Stimulated activated CD4-positive, alpha-beta T cell treated with anti-CD3 and anti-CD28 coated beads, Interleukin-12 subunit alpha, Interleukin-12 subunit beta, amount 100 ng/mL, for 48 hours (primary cell): ENCODE measurements at regions not wholly inside any gene's neighbourhood (a gene's known extent, or its start where the extent isn't known, plus 50 kb on each side); places are given as distances from the start of the nearest gene placed in this dataset.

ENCODE experiments used
- DNase-seq, 3 donors: peaks; one replicate each; pipeline ENCODE4 v3.0.0-alpha.2; 2020; ENCODE audit warnings: low read depth in 2 of 3, low spot score in 1 of 3

DNA sequence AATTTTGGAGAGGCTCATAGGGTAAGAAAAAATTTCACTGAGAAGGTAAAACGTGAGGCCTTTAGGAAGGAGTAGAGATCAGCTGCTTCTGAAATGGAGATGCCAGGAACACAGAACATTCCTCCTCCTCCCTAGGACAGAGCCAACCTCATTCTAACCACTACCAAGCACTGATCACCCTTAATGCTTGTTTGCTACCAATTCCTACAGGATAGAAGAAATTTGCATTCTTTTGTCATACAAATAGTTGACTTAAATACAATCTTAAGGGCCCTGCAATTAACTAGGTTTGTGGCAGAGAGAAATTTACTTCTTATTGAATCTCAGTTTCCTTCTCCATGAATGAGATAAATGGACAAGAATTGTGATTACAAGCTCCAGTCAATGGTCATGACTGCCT, 780.2 kb upstream of the WWC1 start:
- DNase-seq, result no peak

GRCh38 chr5:167512111-167512510, 779.3 kb upstream of the WWC1 start:
- DNase-seq, result no peak

- no peak for DNase-seq
Observed at GRCh38 chr5:167513381-167513780, 778.1 kb upstream of the WWC1 start.

GRCh38 chr5:167514461-167514860, 777.0 kb upstream of the WWC1 start:
- DNase-seq, result no peak

DNA sequence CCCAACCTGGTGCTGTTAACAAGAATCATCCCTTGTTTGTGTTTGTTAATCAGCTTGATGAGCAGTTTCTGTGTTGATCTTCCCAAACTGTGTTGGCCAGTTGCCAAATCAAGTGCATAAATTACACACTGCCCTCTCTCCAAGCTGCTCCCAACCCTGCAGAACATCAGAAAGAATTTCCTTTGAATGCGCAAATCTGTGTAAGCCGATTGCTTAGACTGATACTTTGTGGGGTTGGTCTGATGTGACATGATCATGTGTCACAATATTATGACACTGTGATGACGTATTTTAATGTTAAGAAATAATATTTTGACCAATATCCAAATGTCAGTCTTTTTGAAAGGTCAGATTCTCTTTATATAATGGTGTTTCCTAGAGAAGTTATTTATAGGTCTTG, 766.4 kb upstream of the WWC1 start:
- no peak for DNase-seq

DNA sequence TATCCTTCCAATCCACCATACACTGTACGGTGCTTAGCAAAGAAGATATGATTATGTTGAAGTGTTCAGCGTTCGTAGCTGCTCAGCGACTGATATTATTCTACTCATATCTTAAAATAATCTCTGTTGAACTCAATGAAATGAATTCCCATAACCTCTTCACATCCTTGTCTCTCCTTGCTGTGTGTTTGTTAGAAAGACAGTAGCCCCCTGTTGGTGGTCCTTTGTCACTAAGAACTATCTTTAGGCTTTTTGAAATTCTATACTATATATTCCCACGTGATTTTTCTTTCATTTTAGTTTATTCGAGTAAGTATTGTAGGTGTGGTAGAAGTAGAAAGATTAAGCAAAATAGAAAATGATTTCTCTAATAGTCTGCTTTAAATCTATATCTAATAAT, 762.8 kb upstream of the WWC1 start:
- no peak for DNase-seq

DNA sequence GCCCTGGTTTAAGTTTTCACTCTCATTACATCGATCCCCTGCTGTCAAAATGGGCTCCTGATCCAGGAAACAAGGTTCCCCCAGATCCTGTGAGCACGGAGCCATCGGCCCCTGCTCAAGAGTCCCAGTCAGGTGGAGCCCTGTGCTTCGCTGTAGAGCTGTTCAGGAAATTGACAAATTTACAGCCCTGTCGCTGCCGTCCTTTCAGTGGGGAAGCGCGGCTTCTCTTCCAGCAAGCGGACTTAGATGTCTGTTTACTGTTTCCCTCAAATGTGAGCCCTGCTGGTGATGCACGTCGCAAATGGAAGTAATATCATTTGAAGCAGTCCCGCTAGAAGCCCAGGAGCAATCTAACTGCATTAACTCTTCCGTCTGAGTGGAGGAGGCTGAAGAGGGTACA, 760.9 kb upstream of the WWC1 start:
- DNase-seq, result no peak

DNA sequence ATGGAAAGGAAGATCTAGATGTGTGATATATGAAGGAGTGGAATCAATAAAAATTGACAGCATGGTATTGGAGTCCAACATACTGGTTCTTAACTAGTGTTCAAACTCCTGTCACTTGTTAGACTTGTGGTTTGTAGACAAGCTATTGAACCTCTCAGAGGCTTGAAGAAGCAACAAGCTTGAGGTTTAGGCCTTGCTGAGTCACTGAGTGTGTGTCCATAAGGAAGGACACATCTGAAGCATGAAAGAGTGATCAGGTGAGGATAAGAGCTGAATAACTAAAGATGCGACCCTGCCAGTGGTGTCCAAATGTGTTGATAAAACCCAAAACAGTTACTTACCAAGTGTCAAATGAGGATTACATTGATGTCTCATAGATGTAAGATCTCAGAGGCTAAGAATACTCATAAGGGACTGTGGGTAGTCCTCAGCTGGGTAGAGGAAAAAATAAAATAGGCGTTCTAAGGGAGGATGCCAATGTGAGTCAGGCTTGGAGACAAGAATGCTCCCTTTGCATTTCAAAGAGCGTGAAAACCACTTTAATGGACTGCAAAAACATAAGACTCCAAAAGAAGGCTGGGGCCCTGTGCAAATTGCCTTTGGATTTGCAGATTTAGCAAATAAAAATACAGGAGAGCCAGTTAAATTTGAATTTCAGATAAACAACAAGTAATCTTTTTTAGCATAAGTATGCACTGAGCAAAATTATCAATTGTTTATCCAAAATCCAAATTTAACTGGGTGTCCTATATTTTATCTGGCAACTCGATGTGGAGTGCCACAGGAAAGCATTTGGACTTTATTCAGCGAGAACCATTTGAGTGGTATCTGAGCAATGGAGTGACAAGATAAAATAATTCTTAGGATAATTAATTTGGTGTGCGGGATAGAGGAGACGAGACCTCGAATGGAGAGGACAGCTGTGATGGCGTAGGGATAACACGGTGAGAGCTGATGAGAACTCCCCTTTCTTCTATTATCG, 757.3 kb upstream of the WWC1 start:
- DNase-seq, result no peak

GRCh38 chr5:167539747-167540146, 751.7 kb upstream of the WWC1 start:
- DNase-seq, result no peak

- DNase-seq, result no peak
Observed at GRCh38 chr5:167546270-167546669, 745.2 kb upstream of the WWC1 start.

DNA sequence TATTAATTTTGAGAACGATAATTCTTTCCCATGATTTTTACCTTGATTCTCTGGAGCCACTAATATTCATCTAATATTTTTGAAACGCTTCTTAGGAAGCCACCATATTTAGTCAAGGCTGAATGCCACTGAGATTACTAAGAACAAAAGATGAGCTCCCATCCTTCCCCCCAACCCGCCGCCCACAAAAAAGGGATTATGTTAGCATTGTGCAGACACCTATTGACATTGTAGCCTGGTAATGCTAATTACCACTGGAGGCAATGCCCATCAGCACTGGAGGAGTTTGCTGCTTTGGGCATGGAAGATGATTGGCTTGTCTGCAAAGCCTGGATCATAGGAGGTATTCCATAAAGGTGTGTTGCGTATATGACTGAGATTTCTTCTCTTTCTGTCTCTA, 739.1 kb upstream of the WWC1 start:
- DNase-seq, result no peak

DNA sequence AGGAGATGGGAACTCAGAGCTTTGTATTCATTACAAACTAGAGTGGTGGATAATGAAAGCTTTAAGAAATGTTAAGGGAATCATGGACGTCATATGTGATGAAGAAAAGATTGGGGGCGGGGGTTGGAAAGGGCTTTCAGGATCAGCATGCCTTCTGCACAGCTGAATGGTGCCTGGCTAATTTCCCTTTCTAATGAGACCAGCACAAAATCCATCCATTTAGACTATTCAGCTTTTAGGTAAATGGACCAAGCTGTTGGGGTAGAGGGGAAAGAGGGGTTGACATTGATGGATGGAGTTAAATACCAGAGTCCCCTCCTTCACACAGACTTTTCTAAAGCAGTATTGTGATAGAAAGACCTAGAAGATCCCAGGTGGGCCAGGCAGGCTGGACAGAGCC, 737.9 kb upstream of the WWC1 start:
- no peak for DNase-seq

GRCh38 chr5:167554564-167555290, 736.7 kb upstream of the WWC1 start:
- no peak for DNase-seq

- DNase-seq, result no peak
Observed at GRCh38 chr5:167555565-167556166, 735.8 kb upstream of the WWC1 start.

DNA sequence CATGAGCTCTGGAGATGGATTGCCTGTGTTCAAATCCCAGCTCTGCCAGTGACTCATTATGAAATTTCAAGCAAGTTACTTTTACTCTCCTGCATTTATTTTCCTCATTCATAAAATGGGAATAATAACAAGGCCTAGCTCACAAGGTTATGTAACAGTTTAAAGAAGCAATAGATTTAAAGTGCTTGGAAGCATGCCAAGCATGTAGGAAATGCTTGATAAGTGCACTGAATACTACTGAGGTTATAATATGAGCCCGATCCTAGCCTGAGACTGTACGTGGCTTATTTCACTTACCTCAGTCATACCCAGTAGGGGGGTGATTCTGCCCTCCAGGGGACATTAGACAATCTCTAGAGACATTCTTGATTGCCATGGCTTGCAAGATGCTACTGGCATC, 734.1 kb upstream of the WWC1 start:
- DNase-seq, result no peak

- no peak for DNase-seq
Observed at GRCh38 chr5:167561796-167562195, 729.6 kb upstream of the WWC1 start.

GRCh38 chr5:167564275-167564674, 727.2 kb upstream of the WWC1 start:
- no peak for DNase-seq

GRCh38 chr5:167565189-167565954, 726.1 kb upstream of the WWC1 start:
- no peak for DNase-seq

DNA sequence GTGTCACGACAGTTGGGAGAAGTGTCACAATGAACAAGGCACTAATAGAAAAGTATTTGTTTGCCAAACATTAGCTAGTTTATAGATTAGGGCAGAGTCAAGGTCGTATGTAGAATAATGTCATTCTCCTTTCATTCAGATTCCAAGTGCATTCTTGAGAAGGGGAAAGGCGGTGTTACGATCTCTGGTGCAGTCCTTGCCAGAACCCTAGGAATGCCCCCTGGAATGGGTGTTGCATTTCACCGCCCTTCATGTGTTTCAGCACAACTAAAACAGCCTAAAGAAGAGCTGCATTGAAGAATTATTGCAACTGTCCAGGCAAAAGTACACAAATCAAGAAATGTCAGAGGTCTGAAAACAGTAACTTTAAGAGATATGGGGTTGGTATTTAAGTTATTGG, 721.0 kb upstream of the WWC1 start:
- DNase-seq, result no peak

DNA sequence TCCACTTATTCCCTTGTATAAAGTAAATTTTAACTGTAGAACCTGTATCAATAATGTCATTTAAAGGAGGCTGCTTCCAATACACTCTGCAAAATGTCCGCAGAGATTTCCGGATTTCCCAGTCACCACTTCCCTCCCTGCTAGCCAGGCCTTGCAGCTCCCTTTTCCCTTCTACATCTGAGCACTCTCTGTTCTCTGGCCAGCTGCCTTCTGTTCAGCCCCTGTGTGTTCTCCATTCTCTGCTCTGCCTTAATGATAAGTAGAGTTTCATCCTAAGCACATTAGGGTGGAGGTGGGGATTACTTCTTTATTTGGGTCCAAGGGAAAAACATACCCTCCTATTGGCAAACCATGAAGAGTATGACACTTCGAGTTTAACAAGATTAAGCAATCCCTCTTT, 719.6 kb upstream of the WWC1 start:
- no peak for DNase-seq
